Upper lobe of left lung (tissue), 4 donors: ENCODE measurements at regions not wholly inside any gene's neighbourhood (a gene's known extent, or its start where the extent isn't known, plus 50 kb on each side); places are given as distances from the start of the nearest gene placed in this dataset.

Experiments
- CTCF ChIP-seq, 6 experiments: fragments of 450-650 bp in 4 of 6; fragments of 200-600 bp in 2 of 6; sonication (generic) in 2 of 6; IDR thresholded peaks; one replicate each; pipeline ENCODE4 v1.5.1; 2016 to 2019; ENCODE audit warnings: antibody characterized with exemption in 6 of 6
- EP300 ChIP-seq, 4 donors: sonication (generic); formaldehyde crosslinking; IDR thresholded peaks; one replicate each; pipeline ENCODE4 v1.5.1; 2017; ENCODE audit warnings: antibody characterized with exemption in 4 of 4, control low read depth in 2 of 4
- POLR2A ChIP-seq, 4 donors: fragments of 450-650 bp; IDR thresholded peaks; one replicate each; pipeline ENCODE4 v1.5.1; 2016 to 2017; ENCODE audit warnings: antibody characterized with exemption in 4 of 4, mild to moderate bottlenecking in 2 of 4

- TF ChIP-seq CTCF (IDR thresholded peaks at IDR 0.05) (no peak), POLR2A (IDR thresholded peaks at IDR 0.05) (no peak), EP300 (IDR thresholded peaks at IDR 0.05) (no peak)
These were observed 176.5 kb upstream of the CCZ1B start for GRCh38 chr7:7002418-7003062.
